DND-41 (cell line): ENCODE measurements at regions not wholly inside any gene's neighbourhood (a gene's known extent, or its start where the extent isn't known, plus 50 kb on each side); places are given as distances from the start of the nearest gene placed in this dataset.

Source experiments
- CTCF ChIP-seq: IDR thresholded peaks from 2 replicates; pipeline ENCODE4 v1.5.1; 2012; ENCODE audit warnings: borderline replicate concordance, low read length, moderate library complexity, mild to moderate bottlenecking; ENCODE audit not compliant: poor library complexity, severe bottlenecking; ENCODE audit errors: extremely low read depth
- EZH2 ChIP-seq: IDR thresholded peaks from 3 replicates; pipeline ENCODE4 v1.6.1; 2012; ENCODE audit warnings: borderline replicate concordance, low read depth, mild to moderate bottlenecking, moderate library complexity, low read length, inconsistent platforms; ENCODE audit not compliant: severe bottlenecking

- TF ChIP-seq CTCF: no peak
- no peak for TF ChIP-seq EZH2
These were observed 118.9 kb upstream of the SYT6 start for GRCh38 chr1:114272593-114272992.
